OCI-LY7 (cell line): ENCODE measurements at regions not wholly inside any gene's neighbourhood (a gene's known extent, or its start where the extent isn't known, plus 50 kb on each side); places are given as distances from the start of the nearest gene placed in this dataset.

Source experiments
- BruUV-seq: library from RNA; stranded (reverse); fragments of 400-500 nt; replicated peaks from 2 replicates; lab custom pipeline; 2021; lab: Mats Ljungman, UMichigan
- CTCF ChIA-PET: fragments of 300-600 bp; sonication (Branson Sonifier 250); formaldehyde crosslinking; loops from one replicate; lab custom pipeline; 2022; ENCODE audit warnings: antibody characterized with exemption; ENCODE audit not compliant: unreplicated experiment; lab: Charles Lee
- POLR2A ChIA-PET: fragments of 300-600 bp; sonication (Branson Sonifier 250); formaldehyde crosslinking; loops from one replicate; lab custom pipeline; 2022; ENCODE audit warnings: antibody characterized with exemption; lab: Charles Lee
- DNase-seq: peaks from one replicate; pipeline ENCODE4 v3.0.0-alpha.2; 2015; ENCODE audit warnings: low spot score
- H2AFZ ChIP-seq: fragments of 200-600 bp; sonication (generic), shearing (Covaris generic); 2 replicates; pipeline ENCODE4 v1.6.1; 2014; ENCODE audit warnings: mild to moderate bottlenecking, antibody characterized with exemption, low read length, moderate library complexity
- H3K27ac ChIP-seq: fragments of 200-600 bp; sonication (generic); 2 replicates; pipeline ENCODE4 v1.5.1; 2014; ENCODE audit warnings: mixed run types, low read depth, mild to moderate bottlenecking, moderate library complexity, low read length, inconsistent platforms; ENCODE audit not compliant: poor library complexity, severe bottlenecking
- H3K36me3 ChIP-seq: fragments of 200-600 bp; sonication (generic); 2 replicates; pipeline ENCODE4 v1.6.1; 2014; ENCODE audit warnings: mild to moderate bottlenecking, antibody characterized with exemption, low read length, moderate library complexity, mixed read lengths; ENCODE audit not compliant: insufficient read depth
- H3K4me1 ChIP-seq: fragments of 200-600 bp; sonication (generic); 2 replicates; pipeline ENCODE4 v1.5.1; 2014; ENCODE audit warnings: mild to moderate bottlenecking, low read length; ENCODE audit not compliant: insufficient read depth, poor library complexity, severe bottlenecking
- H3K4me2 ChIP-seq: fragments of 200-600 bp; sonication (generic); 2 replicates; pipeline ENCODE4 v1.6.1; 2014; ENCODE audit warnings: mild to moderate bottlenecking, low read length
- H3K4me3 ChIP-seq: fragments of 200-600 bp; sonication (generic); 2 replicates; pipeline ENCODE4 v1.5.1; 2014; ENCODE audit warnings: mild to moderate bottlenecking, low read depth, low read length; ENCODE audit not compliant: poor library complexity, severe bottlenecking
- H3K79me2 ChIP-seq: fragments of 200-600 bp; sonication (generic); 2 replicates; pipeline ENCODE4 v1.6.1; 2016; ENCODE audit warnings: low read depth, mild to moderate bottlenecking, low read length, moderate library complexity, mixed read lengths; ENCODE audit not compliant: insufficient read depth
- H3K9me2 ChIP-seq: fragments of 200-600 bp; sonication (generic); 2 replicates; pipeline ENCODE4 v1.6.1; 2016; ENCODE audit warnings: mild to moderate bottlenecking, low read length, mixed read lengths; ENCODE audit not compliant: insufficient read depth
- H3K9me3 ChIP-seq: fragments of 200-600 bp; sonication (generic); 2 replicates; pipeline ENCODE4 v1.6.1; 2014; ENCODE audit warnings: mild to moderate bottlenecking, mixed run types, low read length, mixed read lengths
- H4K20me1 ChIP-seq: fragments of 200-600 bp; sonication (generic); 2 replicates; pipeline ENCODE4 v1.6.1; 2014; ENCODE audit warnings: mild to moderate bottlenecking, antibody characterized with exemption, low read length, moderate library complexity, mixed read lengths; ENCODE audit not compliant: insufficient read depth
- CTCF ChIP-seq: fragments of 200-600 bp; sonication (generic); conservative IDR thresholded peaks from 2 replicates; pipeline ENCODE4 v1.5.1; 2014; ENCODE audit warnings: mild to moderate bottlenecking, antibody characterized with exemption, low read length, moderate library complexity, mixed read lengths
- EZH2phosphoT487 ChIP-seq: fragments of 200-600 bp; sonication (generic); IDR thresholded peaks from 2 replicates; pipeline ENCODE4 v1.6.1; 2018; ENCODE audit warnings: low read depth, borderline replicate concordance, mild to moderate bottlenecking, mixed run types, antibody characterized with exemption, low read length, moderate library complexity, mixed read lengths
- intact Hi-C: fragments of 100-400 bp; cut with micrococcal nuclease; formaldehyde crosslinking; loops from one replicate; pipeline ENCODE4 v1.10.0; 2022; ENCODE audit not compliant: unreplicated experiment

- no peaks in the 10 kb centered on the region for H4K20me1 ChIP-seq
- ChIA-PET CTCF (no interaction called here), POLR2A (no interaction called here)
- H3K27ac ChIP-seq = no peak overlapping the region
- DNase-seq = no peak
- TF ChIP-seq EZH2phosphoT487 (no peak), CTCF (no peak)
- peaks cover 11% of the 10 kb centered on the region; the same call in 1 of the 2 replicates for H3K9me3 ChIP-seq
- H3K4me1 ChIP-seq = no peaks in the 10 kb centered on the region
- H3K4me3 ChIP-seq = no peak overlapping the region
- no peaks in the 10 kb centered on the region for H3K9me2 ChIP-seq
- intact Hi-C loops = no loop called here
- H3K36me3 ChIP-seq = no peaks in the 10 kb centered on the region
- BruUV-seq = no TSS peak
- H3K4me2 ChIP-seq = no peak overlapping the region
- no peaks in the 10 kb centered on the region for H3K79me2 ChIP-seq
- H2AFZ ChIP-seq = no peak overlapping the region
Observed at GRCh38 chr14:95375539-95376109, 55.9 kb upstream of the CLMN start.

- intact Hi-C loops = no loop called here
- Histone ChIP-seq H3K79me2 (no peaks in the 10 kb centered on the region), H3K4me1 (no peaks in the 10 kb centered on the region), H3K36me3 (no peaks in the 10 kb centered on the region), H4K20me1 (no peaks in the 10 kb centered on the region), H3K9me2 (no peaks in the 10 kb centered on the region), H3K4me2 (no peak overlapping the region), H3K4me3 (no peak overlapping the region), H2AFZ (no peak overlapping the region), H3K27ac (no peak overlapping the region), H3K9me3 (peaks cover under 1% of the 10 kb centered on the region; the same call in 1 of the 2 replicates)
- no peak for DNase-seq
- CTCF ChIA-PET = no interaction called here
- POLR2A ChIA-PET = interaction anchor here (0.6 kb wide), 1 partner anchor 40 kb away, joined by 7 read pairs; no protein-coding TSS in a partner anchor
- no peak for TF ChIP-seq EZH2phosphoT487
- no peak for TF ChIP-seq CTCF
- BruUV-seq = no TSS peak
Observed at GRCh38 chr14:95374239-95374997, 54.7 kb upstream of the CLMN start.

GRCh38 chr14:95370076-95370475 is 50.4 kb upstream of the CLMN start:
- intact Hi-C loops = no loop called here
- H3K4me2 ChIP-seq = no peak overlapping the region
- H3K4me3 ChIP-seq = no peak overlapping the region
- TF ChIP-seq CTCF (no peak), EZH2phosphoT487 (no peak)
- POLR2A ChIA-PET = interaction anchor here (0.7 kb wide), 1 partner anchor 9 kb away, joined by 3 read pairs; no protein-coding TSS in a partner anchor
- no peaks in the 10 kb centered on the region for H3K79me2 ChIP-seq
- no peak for DNase-seq
- no peaks in the 10 kb centered on the region for H3K36me3 ChIP-seq
- no peaks in the 10 kb centered on the region for H3K4me1 ChIP-seq
- H3K27ac ChIP-seq = no peak overlapping the region
- H3K9me3 ChIP-seq = no peaks in the 10 kb centered on the region
- no peaks in the 10 kb centered on the region for H4K20me1 ChIP-seq
- no peaks in the 10 kb centered on the region for H3K9me2 ChIP-seq
- H2AFZ ChIP-seq = no peak overlapping the region
- CTCF ChIA-PET = no interaction called here
- BruUV-seq = no TSS peak
